H1 (cell line): ENCODE measurements at regions not wholly inside any gene's neighbourhood (a gene's known extent, or its start where the extent isn't known, plus 50 kb on each side); places are given as distances from the start of the nearest gene placed in this dataset.

ENCODE experiments used
- CTCF ChIA-PET: fragments of 300-600 bp; sonication (Branson Sonifier 250); formaldehyde crosslinking; loops from one replicate; lab custom pipeline; 2021; ENCODE audit not compliant: partially characterized antibody; lab: Charles Lee
- POLR2A ChIA-PET: fragments of 300-600 bp; sonication (Branson Sonifier 250); formaldehyde crosslinking; loops from one replicate; lab custom pipeline; 2021; ENCODE audit warnings: inconsistent platforms; ENCODE audit not compliant: partially characterized antibody; lab: Charles Lee
- DNase-seq, 2 experiments: peaks; one replicate each; pipeline versions ENCODE4 v3.0.0 to v3.0.0-alpha.2; 2010 to 2022; ENCODE audit warnings: low spot score in 2 of 2, low read depth in 1 of 2, mixed read lengths in 1 of 2
- FAIRE-seq: peaks from 2 replicates; lab custom pipeline; 2011; peaks lifted over from hg19 to GRCh38; lab: Jason Lieb, UNC
- H2AFZ ChIP-seq: 2 replicates; pipeline ENCODE4 v1.8.1; 2012; ENCODE audit warnings: low read length, inconsistent platforms
- H2AK5ac ChIP-seq: 2 replicates; pipeline ENCODE4 v1.6.1; 2013; ENCODE audit warnings: low read depth, low read length
- H2BK120ac ChIP-seq: replicated peaks from 2 replicates; pipeline ENCODE3; 2013; ENCODE audit warnings: low read depth, low read length, inconsistent platforms
- H2BK12ac ChIP-seq: 2 replicates; pipeline ENCODE4 v1.6.1; 2013; ENCODE audit warnings: low read depth, low read length
- H2BK15ac ChIP-seq: 2 replicates; pipeline ENCODE4 v1.6.1; 2013; ENCODE audit warnings: low read length
- H2BK20ac ChIP-seq: 2 replicates; pipeline ENCODE4 v1.6.1; 2013; ENCODE audit warnings: low read length
- H2BK5ac ChIP-seq: 2 replicates; pipeline ENCODE4 v1.6.1; 2013; ENCODE audit warnings: low read depth, low read length
- H3K14ac ChIP-seq: 2 replicates; pipeline ENCODE4 v1.6.1; 2013; ENCODE audit warnings: inconsistent platforms; ENCODE audit not compliant: insufficient read length
- H3K18ac ChIP-seq: 2 replicates; pipeline ENCODE4 v1.6.1; 2013; ENCODE audit warnings: low read length; ENCODE audit errors: extremely low read depth
- H3K23ac ChIP-seq: 2 replicates; pipeline ENCODE4 v1.6.1; 2013; ENCODE audit warnings: inconsistent platforms; ENCODE audit not compliant: insufficient read length
- H3K23me2 ChIP-seq: 2 replicates; pipeline ENCODE4 v1.6.1; 2013; ENCODE audit warnings: low read depth, low read length
- H3K27ac ChIP-seq: 2 replicates; pipeline ENCODE4 v1.6.1; 2011; ENCODE audit warnings: low read depth, low read length, inconsistent platforms
- H3K27me3 ChIP-seq, 4 experiments: replicated peaks in 1 of 4; 1 replicate in 1 of 4; 2 replicates in 3 of 4; pipeline versions ENCODE4 v1.6.1 to v1.8.1; 2011 to 2013; ENCODE audit warnings: low read length in 3 of 4, mild to moderate bottlenecking in 3 of 4, inconsistent platforms in 2 of 4, mixed read lengths in 2 of 4, moderate library complexity in 1 of 4; ENCODE audit not compliant: control insufficient read depth in 3 of 4, insufficient read depth in 3 of 4; ENCODE audit errors: extremely low read depth in 1 of 4
- H3K36me3 ChIP-seq, 4 experiments: 2 replicates each; pipeline versions ENCODE4 v1.6.1 to v1.8.1; 2011 to 2013; ENCODE audit warnings: mild to moderate bottlenecking in 4 of 4, low read length in 3 of 4, moderate library complexity in 2 of 4, control low read depth in 1 of 4, inconsistent platforms in 1 of 4; ENCODE audit not compliant: insufficient read depth in 4 of 4, control insufficient read depth in 2 of 4
- H3K4ac ChIP-seq: replicated peaks from 2 replicates; pipeline ENCODE3; 2013; ENCODE audit warnings: low read length, low read depth, mixed read lengths, inconsistent platforms; ENCODE audit not compliant: insufficient read length
- H3K4me1 ChIP-seq, 4 experiments: replicated peaks in 1 of 4; 1 replicate in 1 of 4; 2 replicates in 3 of 4; pipeline versions ENCODE4 v1.6.1 to v1.8.1; 2011 to 2013; ENCODE audit warnings: low read length in 3 of 4, inconsistent platforms in 2 of 4, mixed read lengths in 1 of 4; ENCODE audit not compliant: insufficient read depth in 4 of 4, control insufficient read depth in 3 of 4
- H3K4me2 ChIP-seq, 2 experiments: 2 replicates each; pipeline versions ENCODE4 v1.6.1 to v1.8.1; 2011 to 2013; ENCODE audit warnings: low read depth in 2 of 2, low read length in 2 of 2, control low read depth in 1 of 2, inconsistent platforms in 1 of 2, mild to moderate bottlenecking in 1 of 2; ENCODE audit not compliant: insufficient read depth in 1 of 2
- H3K4me3 ChIP-seq, 4 experiments: fragments of 200-600, 300-600 bp in 1 of 4; sonication (generic), shearing (Covaris generic), sonication (Bioruptor Twin) in 1 of 4; 2 replicates each; pipeline versions ENCODE4 v1.5.1 to v1.8.1; 2011 to 2016; ENCODE audit warnings: low read length in 4 of 4, low read depth in 3 of 4, control low read depth in 2 of 4, inconsistent platforms in 2 of 4, mild to moderate bottlenecking in 2 of 4, mixed read lengths in 1 of 4, moderate library complexity in 1 of 4; ENCODE audit not compliant: insufficient read depth in 2 of 4; ENCODE audit errors: extremely low read depth in 1 of 4
- H3K56ac ChIP-seq: replicated peaks from 2 replicates; pipeline ENCODE3; 2013; ENCODE audit warnings: low read depth, mild to moderate bottlenecking, mixed read lengths, low read length, inconsistent platforms; ENCODE audit not compliant: insufficient read length
- H3K79me1 ChIP-seq: 2 replicates; pipeline ENCODE4 v1.6.1; 2013; ENCODE audit warnings: low read depth, low read length, control low read depth
- H3K79me2 ChIP-seq, 2 experiments: 2 replicates each; pipeline versions ENCODE4 v1.6.1 to v1.8.1; 2012 to 2013; ENCODE audit warnings: low read length in 2 of 2, mild to moderate bottlenecking in 2 of 2, inconsistent platforms in 1 of 2; ENCODE audit not compliant: insufficient read depth in 2 of 2, control insufficient read depth in 1 of 2
- H3K9ac ChIP-seq, 4 experiments: replicated peaks in 1 of 4; 1 replicate in 1 of 4; 2 replicates in 3 of 4; pipeline versions ENCODE4 v1.6.1 to v1.8.1; 2011 to 2013; ENCODE audit warnings: low read depth in 3 of 4, low read length in 3 of 4, control low read depth in 2 of 4, mild to moderate bottlenecking in 2 of 4, moderate library complexity in 2 of 4, inconsistent platforms in 1 of 4; ENCODE audit errors: extremely low read depth in 1 of 4
- H3K9me3 ChIP-seq, 2 experiments: 2 replicates each; pipeline versions ENCODE4 v1.6.1 to v1.8.1; 2012 to 2013; ENCODE audit warnings: mild to moderate bottlenecking in 2 of 2, moderate library complexity in 2 of 2, control low read depth in 1 of 2, inconsistent platforms in 1 of 2, low read depth in 1 of 2, low read length in 1 of 2, mixed read lengths in 1 of 2; ENCODE audit not compliant: insufficient read depth in 2 of 2
- H4K20me1 ChIP-seq, 2 experiments: replicated peaks in 1 of 2; 2 replicates each; pipeline versions ENCODE3 to v1.8.1; 2011 to 2013; ENCODE audit warnings: inconsistent platforms in 2 of 2, low read length in 2 of 2, mild to moderate bottlenecking in 1 of 2; ENCODE audit not compliant: insufficient read depth in 2 of 2, control insufficient read depth in 1 of 2
- H4K5ac ChIP-seq: 2 replicates; pipeline ENCODE4 v1.6.1; 2013; ENCODE audit warnings: low read length, low read depth, mixed read lengths, inconsistent platforms; ENCODE audit not compliant: insufficient read length
- H4K8ac ChIP-seq: 2 replicates; pipeline ENCODE4 v1.8.0; 2013; ENCODE audit warnings: mild to moderate bottlenecking, moderate library complexity, low read length, inconsistent platforms; ENCODE audit not compliant: insufficient read depth; ENCODE audit errors: extremely low read depth
- H4K91ac ChIP-seq: replicated peaks from 2 replicates; pipeline ENCODE3; 2013; ENCODE audit warnings: low read length, mixed read lengths, inconsistent platforms; ENCODE audit not compliant: insufficient read length
- EZH2 ChIP-seq: fragments of 200-600 bp; sonication (generic); IDR thresholded peaks from 2 replicates; pipeline ENCODE4 v1.7.1; 2012; ENCODE audit warnings: low read depth, mild to moderate bottlenecking, moderate library complexity, low read length, inconsistent platforms; ENCODE audit not compliant: severe bottlenecking
- JUN ChIP-seq: IDR thresholded peaks from 2 replicates; pipeline ENCODE4 v1.6.1; 2011; ENCODE audit warnings: low read depth, mild to moderate bottlenecking, improper control_type of control experiment, low read length
- KDM4A ChIP-seq: IDR thresholded peaks from one replicate; pipeline ENCODE4 v1.7.1; 2012; ENCODE audit warnings: low read depth, mild to moderate bottlenecking, moderate library complexity, low read length, inconsistent platforms; ENCODE audit not compliant: severe bottlenecking
- MAX ChIP-seq: IDR thresholded peaks from 2 replicates; pipeline ENCODE4 v1.6.1; 2012; ENCODE audit warnings: inconsistent platforms
- RBBP5 ChIP-seq: IDR thresholded peaks from 2 replicates; pipeline ENCODE4 v1.7.1; 2012; ENCODE audit warnings: low read depth, mild to moderate bottlenecking, inconsistent platforms, low read length, moderate library complexity, borderline replicate concordance
- SP4 ChIP-seq: IDR thresholded peaks from 2 replicates; pipeline ENCODE4 v1.6.1; 2012; ENCODE audit warnings: low read length, inconsistent platforms
- TAF1 ChIP-seq: IDR thresholded peaks from 2 replicates; pipeline ENCODE4 v1.6.1; 2011; ENCODE audit warnings: mild to moderate bottlenecking, low read depth, low read length
- USF2 ChIP-seq: IDR thresholded peaks from 2 replicates; pipeline ENCODE4 v1.6.1; 2011; ENCODE audit warnings: low read length, improper control_type of control experiment
- WGBS, 2 experiments: shearing (Covaris generic) in 1 of 2; methylation state at CpG; one replicate each; pipeline versions ENCODE4 v1.1.6 to v1.1.7; 2013 to 2015; ENCODE audit warnings: low lambda C conversion rate in 2 of 2, mixed read lengths in 2 of 2, inconsistent platforms in 1 of 2, low coverage in 1 of 2, missing lambda C conversion rate in 1 of 2; ENCODE audit not compliant: insufficient replicate concordance in 2 of 2, insufficient coverage in 1 of 2, insufficient read length in 1 of 2; ENCODE audit errors: extremely low coverage in 1 of 2, missing lambda C conversion rate in 1 of 2; 5-methylcytosine and 5-hydroxymethylcytosine counted together

GRCh38 chr17:34741967-34742366 is 162.6 kb downstream of the TMEM132E start:
- no peak overlapping the region for H4K5ac ChIP-seq
- H3K79me2 ChIP-seq, result no peaks in the 10 kb centered on the region
- no peak overlapping the region for H3K56ac ChIP-seq
- H4K20me1 ChIP-seq, result no peaks in the 10 kb centered on the region
- no peak overlapping the region for H2BK12ac ChIP-seq
- no peak overlapping the region for H4K91ac ChIP-seq
- no peak overlapping the region for H3K4me3 ChIP-seq
- no peak overlapping the region for H3K4ac ChIP-seq
- H3K4me2 ChIP-seq, result no peak overlapping the region
- H3K9me3 ChIP-seq, result no peaks in the 10 kb centered on the region
- H3K79me1 ChIP-seq, result no peaks in the 10 kb centered on the region
- POLR2A ChIA-PET, result no interaction called here
- H2AK5ac ChIP-seq, result no peak overlapping the region
- CTCF ChIA-PET, result interaction anchor here (1.1 to 1.5 kb wide), 2 partner anchors 16 to 64 kb away, joined by 4 read pairs; no protein-coding TSS in a partner anchor
- H2AFZ ChIP-seq, result no peak overlapping the region
- H4K8ac ChIP-seq, result no peak overlapping the region
- no peak overlapping the region for H2BK5ac ChIP-seq
- DNase-seq, result no peak
- H3K4me1 ChIP-seq, result 0 out of 7 replicates have a peak, but pooled peaks cover 0 to 2% (median 0%) of the 10 kb centered on the region in 4 experiments
- H2BK15ac ChIP-seq, result no peak overlapping the region
- no peak overlapping the region for H3K14ac ChIP-seq
- H2BK120ac ChIP-seq, result no peak overlapping the region
- WGBS, 2 experiments, result 81% methylated on average over 8 of the region's 8 CpGs; no CpG with 5 or more reads in 1 of the 2 experiments
- no peaks in the 10 kb centered on the region for H3K36me3 ChIP-seq
- no peak overlapping the region for H3K18ac ChIP-seq
- H3K23ac ChIP-seq, result no peak overlapping the region
- no peak overlapping the region for H3K9ac ChIP-seq
- no peaks in the 10 kb centered on the region for H3K27me3 ChIP-seq
- no peak overlapping the region for H2BK20ac ChIP-seq
- no peak for FAIRE-seq
- no peak overlapping the region for H3K27ac ChIP-seq
- H3K23me2 ChIP-seq, result no peaks in the 10 kb centered on the region
- TF ChIP-seq KDM4A (no peak), SP4 (no peak), TAF1 (no peak), MAX (no peak), EZH2 (no peak), JUN (no peak), USF2 (no peak), RBBP5 (no peak)
